Colonic mucosa (tissue), 4 donors: ENCODE measurements at regions not wholly inside any gene's neighbourhood (a gene's known extent, or its start where the extent isn't known, plus 50 kb on each side); places are given as distances from the start of the nearest gene placed in this dataset.

Source experiments
- DNase-seq: peaks from one replicate; pipeline ENCODE4 v3.0.0-alpha.2; 2020
- H3K27ac ChIP-seq: fragments of 200-600 bp; one replicate; pipeline ENCODE4 v1.8.0; 2021
- H3K27me3 ChIP-seq: fragments of 200-600 bp; one replicate; pipeline ENCODE4 v1.8.0; 2021
- H3K36me3 ChIP-seq: fragments of 200-600 bp; one replicate; pipeline ENCODE4 v1.8.0; 2021
- H3K4me1 ChIP-seq: fragments of 200-600 bp; one replicate; pipeline ENCODE4 v1.8.0; 2021; ENCODE audit warnings: mild to moderate bottlenecking
- H3K4me3 ChIP-seq: fragments of 200-600 bp; one replicate; pipeline ENCODE4 v1.8.0; 2021
- H3K9ac ChIP-seq, 2 donors: one replicate each; pipeline ENCODE4 v1.7.0; 2013; ENCODE audit warnings: control low read depth in 2 of 2, low read depth in 2 of 2, low read length in 2 of 2
- H3K9me3 ChIP-seq: fragments of 200-600 bp; one replicate; pipeline ENCODE4 v1.8.0; 2021
- CTCF ChIP-seq: fragments of 200-600 bp; IDR thresholded peaks from one replicate; pipeline ENCODE4 v1.8.0; 2022; ENCODE audit warnings: antibody characterized with exemption, mild to moderate bottlenecking
- intact Hi-C: fragments of 100-400 bp; cut with DNase I; formaldehyde crosslinking; loops from one replicate; pipeline ENCODE4 v1.14.1; 2022
- donor health status: healthy.
- donor health status: DM: no; HTN: no; CAD: no.
- donor health status: DM: no; HTN: no; CAD: no.

- no peaks in the 10 kb centered on the region for H3K27me3 ChIP-seq
- DNase-seq = no peak
- no peaks in the 10 kb centered on the region for H3K4me1 ChIP-seq
- H3K4me3 ChIP-seq = no peak overlapping the region
- no peak overlapping the region for H3K27ac ChIP-seq
- intact Hi-C loops = no loop called here
- TF ChIP-seq CTCF = no peak
- H3K9ac ChIP-seq = no peak overlapping the region
- no peaks in the 10 kb centered on the region for H3K9me3 ChIP-seq
- H3K36me3 ChIP-seq = no peaks in the 10 kb centered on the region
Observed at GRCh38 chr18:78914249-78914935, 65.2 kb upstream of the SALL3 start.

- no peaks in the 10 kb centered on the region for H3K36me3 ChIP-seq
- no peak for TF ChIP-seq CTCF
- no peak overlapping the region for H3K27ac ChIP-seq
- no peaks in the 10 kb centered on the region for H3K9me3 ChIP-seq
- intact Hi-C loops = no loop called here
- no peak overlapping the region for H3K9ac ChIP-seq
- no peaks in the 10 kb centered on the region for H3K27me3 ChIP-seq
- no peak overlapping the region for H3K4me3 ChIP-seq
- no peaks in the 10 kb centered on the region for H3K4me1 ChIP-seq
- DNase-seq = no peak
Observed at GRCh38 chr18:78915446-78916008, 64.1 kb upstream of the SALL3 start.

- intact Hi-C loops = no loop called here
- Histone ChIP-seq H3K27me3 (no peaks in the 10 kb centered on the region), H3K27ac (no peak overlapping the region), H3K9me3 (no peaks in the 10 kb centered on the region), H3K36me3 (no peaks in the 10 kb centered on the region), H3K9ac (no peak overlapping the region), H3K4me3 (no peak overlapping the region), H3K4me1 (no peaks in the 10 kb centered on the region)
- no peak for TF ChIP-seq CTCF
- no peak for DNase-seq
Observed at GRCh38 chr18:78918707-78919106, 60.9 kb upstream of the SALL3 start.

GRCh38 chr18:78919956-78920355 lies 59.7 kb upstream of the SALL3 start:
- H3K4me3 ChIP-seq = no peak overlapping the region
- H3K4me1 ChIP-seq = no peaks in the 10 kb centered on the region
- intact Hi-C loops = no loop called here
- H3K36me3 ChIP-seq = no peaks in the 10 kb centered on the region
- no peak for DNase-seq
- no peak for TF ChIP-seq CTCF
- no peak overlapping the region for H3K27ac ChIP-seq
- no peaks in the 10 kb centered on the region for H3K9me3 ChIP-seq
- no peak overlapping the region for H3K9ac ChIP-seq
- H3K27me3 ChIP-seq = no peaks in the 10 kb centered on the region

GRCh38 chr18:78920456-78921138 lies 59.0 kb upstream of the SALL3 start:
- intact Hi-C loops = no loop called here
- Histone ChIP-seq H3K27ac (no peak overlapping the region), H3K9me3 (no peaks in the 10 kb centered on the region), H3K36me3 (no peaks in the 10 kb centered on the region), H3K4me3 (no peak overlapping the region), H3K4me1 (no peaks in the 10 kb centered on the region), H3K9ac (no peak overlapping the region), H3K27me3 (no peaks in the 10 kb centered on the region)
- DNase-seq = no peak
- no peak for TF ChIP-seq CTCF
